ENCODE measurements at regions not wholly inside any gene's neighbourhood (a gene's known extent, or its start where the extent isn't known, plus 50 kb on each side); places are given as distances from the start of the nearest gene placed in this dataset.
"Not testable (repeated sequence)": the region's sequence is repeated elsewhere in the genome, so short reads cannot be mapped to it uniquely, and the experiment has no call there.

- no peak overlapping the region for H3K4me3 ChIP-seq (ENCODE audit: low read depth, low read length)
- H3K36me3 ChIP-seq (ENCODE audit: control insufficient read depth, insufficient read depth, low read length): no peaks in the 10 kb centered on the region
- no peak for TF ChIP-seq CTCF (IDR thresholded peaks at IDR 0.05; ENCODE audit: insufficient read depth, low read length, severe bottlenecking)
- DNase-seq (ENCODE audit: low read depth): no peak
- H3K27me3 ChIP-seq (ENCODE audit: control insufficient read depth, insufficient read depth, low read length): no peaks in the 10 kb centered on the region
- FAIRE-seq: no peak
These were observed 151.8 kb downstream of the RHOU start for GRCh38 chr1:228887101-228887500.

GRCh38 chr1:228887960-228888359 lies 152.7 kb downstream of the RHOU start:
- Histone ChIP-seq H3K27me3 (ENCODE audit: control insufficient read depth, insufficient read depth, low read length) (no peaks in the 10 kb centered on the region), H3K4me3 (ENCODE audit: low read depth, low read length) (no peak overlapping the region), H3K36me3 (ENCODE audit: control insufficient read depth, insufficient read depth, low read length) (no peaks in the 10 kb centered on the region)
- no peak for DNase-seq (ENCODE audit: low read depth)
- no peak for FAIRE-seq
- TF ChIP-seq CTCF (IDR thresholded peaks at IDR 0.05; ENCODE audit: insufficient read depth, low read length, severe bottlenecking): no peak

GRCh38 chr1:228889289-228889688 lies 154.0 kb downstream of the RHOU start:
- no peak overlapping the region for H3K4me3 ChIP-seq (ENCODE audit: low read depth, low read length)
- H3K36me3 ChIP-seq (ENCODE audit: control insufficient read depth, insufficient read depth, low read length): no peaks in the 10 kb centered on the region
- no peak for DNase-seq (ENCODE audit: low read depth)
- no peak for FAIRE-seq
- no peaks in the 10 kb centered on the region for H3K27me3 ChIP-seq (ENCODE audit: control insufficient read depth, insufficient read depth, low read length)
- TF ChIP-seq CTCF (IDR thresholded peaks at IDR 0.05; ENCODE audit: insufficient read depth, low read length, severe bottlenecking): no peak

GRCh38 chr1:228891272-228892034 lies 156.2 kb downstream of the RHOU start:
- TF ChIP-seq CTCF (IDR thresholded peaks at IDR 0.05; ENCODE audit: insufficient read depth, low read length, severe bottlenecking): no peak
- FAIRE-seq: no peak

GRCh38 chr1:228892200-228892599 lies 156.9 kb downstream of the RHOU start:
- DNase-seq (ENCODE audit: low read depth); H3K4me3 ChIP-seq (ENCODE audit: low read depth, low read length); H3K36me3 ChIP-seq (ENCODE audit: control insufficient read depth, insufficient read depth, low read length); FAIRE-seq; H3K27me3 ChIP-seq (ENCODE audit: control insufficient read depth, insufficient read depth, low read length): not testable (repeated sequence)

More at GRCh38 chr1:228891272-228892034, 156.2 kb downstream of the RHOU start:
- Histone ChIP-seq H3K27me3 (ENCODE audit: control insufficient read depth, insufficient read depth, low read length) (no peaks in the 10 kb centered on the region), H3K4me3 (ENCODE audit: low read depth, low read length) (no peak overlapping the region), H3K36me3 (ENCODE audit: control insufficient read depth, insufficient read depth, low read length) (no peaks in the 10 kb centered on the region)
- no peak for DNase-seq (ENCODE audit: low read depth)

GRCh38 chr1:228894442-228894989 lies 159.2 kb downstream of the RHOU start:
- no peak overlapping the region for H3K4me3 ChIP-seq (ENCODE audit: low read depth, low read length)
- H3K27me3 ChIP-seq (ENCODE audit: control insufficient read depth, insufficient read depth, low read length): peaks cover 4% of the 10 kb centered on the region
- FAIRE-seq: no peak
- TF ChIP-seq CTCF (IDR thresholded peaks at IDR 0.05; ENCODE audit: insufficient read depth, low read length, severe bottlenecking): no peak
- no peak for DNase-seq (ENCODE audit: low read depth)
- H3K36me3 ChIP-seq (ENCODE audit: control insufficient read depth, insufficient read depth, low read length): no peaks in the 10 kb centered on the region

Measured in bronchial epithelial cell (primary cell).